GM12865 (cell line): ENCODE measurements at regions not wholly inside any gene's neighbourhood (a gene's known extent, or its start where the extent isn't known, plus 50 kb on each side); places are given as distances from the start of the nearest gene placed in this dataset.

Experiments used
- DNase-seq: peaks from one replicate; pipeline ENCODE4 v3.0.0; 2010; ENCODE audit warnings: low read depth
- H3K4me3 ChIP-seq: 2 replicates; pipeline ENCODE4 v1.5.1; 2011; ENCODE audit warnings: mild to moderate bottlenecking, low read depth, low read length, control low read depth
- CTCF ChIP-seq: IDR thresholded peaks from 2 replicates; pipeline ENCODE4 v1.5.1; 2011; ENCODE audit warnings: low read length, control low read depth, low read depth, inconsistent platforms; ENCODE audit not compliant: insufficient read depth; ENCODE audit errors: missing control alignments

- no peak for TF ChIP-seq CTCF
- no peak overlapping the region for H3K4me3 ChIP-seq
- DNase-seq, result no peak
Observed at GRCh38 chr1:30631700-30632099, 91.7 kb downstream of the MATN1 start.

DNA sequence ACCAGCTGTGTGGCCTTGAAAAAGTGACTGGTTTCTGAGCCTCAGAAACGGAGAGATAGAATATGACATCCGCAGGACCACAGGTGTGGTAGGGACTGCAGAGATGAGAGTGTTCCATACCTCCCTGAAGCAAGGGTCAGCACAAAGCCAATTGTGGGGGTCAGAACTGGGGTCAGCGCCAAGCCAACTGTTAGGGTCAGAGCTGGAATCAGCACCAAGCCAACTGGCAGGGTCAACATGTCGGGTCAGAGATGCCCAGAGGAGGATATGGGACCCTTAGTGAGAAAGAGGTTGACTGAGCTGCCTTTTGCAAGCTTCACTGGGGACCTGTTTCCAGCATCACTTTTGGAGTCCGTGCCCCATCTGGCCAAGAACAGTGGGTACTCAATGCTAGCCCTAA is 93.9 kb downstream of the MATN1 start:
- H3K4me3 ChIP-seq, result no peak overlapping the region
- TF ChIP-seq CTCF, result no peak
- no peak for DNase-seq

- no peak for DNase-seq
- no peak for TF ChIP-seq CTCF
- no peak overlapping the region for H3K4me3 ChIP-seq
Observed at GRCh38 chr1:30627994-30628393, 95.4 kb downstream of the MATN1 start.

DNA sequence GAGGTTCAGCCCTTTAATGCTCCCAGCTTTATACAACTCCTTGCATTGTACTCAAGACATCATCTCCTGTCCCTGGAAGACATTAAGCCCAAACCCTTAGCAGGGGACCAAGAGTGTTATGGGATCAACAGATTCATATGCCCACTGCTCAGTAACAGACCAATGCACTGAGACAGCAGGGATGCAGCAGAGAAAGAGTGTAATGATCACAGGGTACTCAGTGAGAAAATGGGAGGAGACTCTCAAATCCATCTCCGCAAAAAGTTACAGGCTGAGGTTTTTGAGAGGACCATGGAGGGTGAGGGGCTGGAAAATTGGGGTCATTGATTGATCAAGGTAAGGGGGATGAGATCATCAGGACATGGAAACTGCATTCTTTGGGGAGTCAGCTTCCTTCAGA is 96.2 kb downstream of the MATN1 start:
- DNase-seq, result no peak
- TF ChIP-seq CTCF, result no peak
- H3K4me3 ChIP-seq, result no peak overlapping the region

- no peak for TF ChIP-seq CTCF
- H3K4me3 ChIP-seq, result no peak overlapping the region
- DNase-seq, result no peak
Observed at GRCh38 chr1:30623431-30623830, 100.0 kb downstream of the MATN1 start.

DNA sequence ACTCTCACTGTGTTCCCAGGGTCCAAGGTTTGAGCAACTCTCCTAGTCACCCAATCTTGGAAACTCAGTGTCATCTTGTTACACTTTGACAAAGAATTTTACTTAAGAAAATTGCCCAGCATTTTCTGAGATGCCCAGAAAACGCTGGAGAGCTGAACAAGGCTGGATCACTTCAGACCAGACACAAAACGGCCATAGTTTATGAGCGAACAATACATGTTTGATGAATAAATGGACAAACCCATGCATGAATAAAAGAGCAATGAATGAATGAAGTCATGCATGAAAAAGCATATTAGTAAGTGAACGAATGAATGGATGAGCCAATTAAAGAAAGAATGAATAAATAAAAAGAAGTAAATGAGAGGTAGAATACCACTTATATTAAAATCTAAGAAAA is 103.8 kb downstream of the MATN1 start:
- no peak overlapping the region for H3K4me3 ChIP-seq
- no peak for TF ChIP-seq CTCF
- no peak for DNase-seq

GRCh38 chr1:30618335-30618747 is 105.0 kb downstream of the MATN1 start:
- no peak for DNase-seq
- no peak overlapping the region for H3K4me3 ChIP-seq
- no peak for TF ChIP-seq CTCF
